ENCODE measurements at regions not wholly inside any gene's neighbourhood (a gene's known extent, or its start where the extent isn't known, plus 50 kb on each side); places are given as distances from the start of the nearest gene placed in this dataset.

DNA sequence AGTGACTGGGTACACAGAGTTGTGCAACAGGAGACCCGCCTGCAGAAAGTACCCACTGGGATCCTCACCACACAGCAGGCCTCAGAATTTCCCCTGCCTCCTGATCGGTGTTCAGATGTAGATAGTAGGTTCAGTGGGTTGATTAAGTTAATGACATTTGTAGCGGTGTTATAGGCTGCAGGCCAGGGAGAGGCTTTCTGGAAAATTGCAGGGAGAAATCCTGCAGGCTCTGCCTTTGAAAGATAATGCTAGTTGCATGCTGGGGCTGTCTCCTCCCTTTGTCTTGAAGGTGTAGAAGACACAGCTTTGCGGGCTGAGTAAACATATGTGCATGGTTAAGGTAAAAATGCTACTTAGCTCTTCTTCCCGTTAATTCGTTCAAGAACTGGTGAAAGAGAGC lies 406.3 kb upstream of the RBFOX1 start:
- no peak for DNase-seq (ENCODE audit: low read depth in 2 of 2)
- TF ChIP-seq, protein P1, sequence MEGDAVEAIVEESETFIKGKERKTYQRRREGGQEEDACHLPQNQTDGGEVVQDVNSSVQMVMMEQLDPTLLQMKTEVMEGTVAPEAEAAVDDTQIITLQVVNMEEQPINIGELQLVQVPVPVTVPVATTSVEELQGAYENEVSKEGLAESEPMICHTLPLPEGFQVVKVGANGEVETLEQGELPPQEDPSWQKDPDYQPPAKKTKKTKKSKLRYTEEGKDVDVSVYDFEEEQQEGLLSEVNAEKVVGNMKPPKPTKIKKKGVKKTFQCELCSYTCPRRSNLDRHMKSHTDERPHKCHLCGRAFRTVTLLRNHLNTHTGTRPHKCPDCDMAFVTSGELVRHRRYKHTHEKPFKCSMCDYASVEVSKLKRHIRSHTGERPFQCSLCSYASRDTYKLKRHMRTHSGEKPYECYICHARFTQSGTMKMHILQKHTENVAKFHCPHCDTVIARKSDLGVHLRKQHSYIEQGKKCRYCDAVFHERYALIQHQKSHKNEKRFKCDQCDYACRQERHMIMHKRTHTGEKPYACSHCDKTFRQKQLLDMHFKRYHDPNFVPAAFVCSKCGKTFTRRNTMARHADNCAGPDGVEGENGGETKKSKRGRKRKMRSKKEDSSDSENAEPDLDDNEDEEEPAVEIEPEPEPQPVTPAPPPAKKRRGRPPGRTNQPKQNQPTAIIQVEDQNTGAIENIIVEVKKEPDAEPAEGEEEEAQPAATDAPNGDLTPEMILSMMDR (IDR thresholded peaks at IDR 0.05; ENCODE audit: low read depth, low read length): no peak
- no peak overlapping the region for H3K4me3 ChIP-seq (replicated peaks in 1 of 2; ENCODE audit: low read depth in 2 of 2, low read length in 2 of 2)

DNA sequence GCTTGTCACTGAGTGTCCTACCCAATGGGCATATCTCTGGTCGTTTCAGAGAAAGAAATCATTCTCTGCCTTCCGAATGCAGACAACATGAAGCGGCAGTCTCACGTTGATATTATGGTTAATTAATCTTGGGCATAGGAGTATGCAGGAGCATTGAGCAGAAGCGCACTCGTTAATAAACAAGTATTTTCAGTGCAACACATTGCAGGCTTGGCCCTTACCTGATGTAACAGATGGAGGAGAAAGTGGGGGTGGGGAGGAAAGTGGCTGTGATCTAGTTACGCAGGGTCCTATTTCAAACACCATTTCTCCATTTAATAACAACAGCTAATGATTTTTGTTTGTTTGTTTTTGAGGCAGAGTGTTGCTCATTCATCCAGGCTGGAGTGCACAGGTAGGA lies 414.0 kb upstream of the RBFOX1 start:
- TF ChIP-seq, protein P1 (IDR thresholded peaks at IDR 0.05; ENCODE audit: low read depth, low read length): no peak
- H3K4me3 ChIP-seq (replicated peaks in 1 of 2; ENCODE audit: low read depth in 2 of 2, low read length in 2 of 2): no peak overlapping the region
- DNase-seq (ENCODE audit: low read depth in 2 of 2): no peak

DNA sequence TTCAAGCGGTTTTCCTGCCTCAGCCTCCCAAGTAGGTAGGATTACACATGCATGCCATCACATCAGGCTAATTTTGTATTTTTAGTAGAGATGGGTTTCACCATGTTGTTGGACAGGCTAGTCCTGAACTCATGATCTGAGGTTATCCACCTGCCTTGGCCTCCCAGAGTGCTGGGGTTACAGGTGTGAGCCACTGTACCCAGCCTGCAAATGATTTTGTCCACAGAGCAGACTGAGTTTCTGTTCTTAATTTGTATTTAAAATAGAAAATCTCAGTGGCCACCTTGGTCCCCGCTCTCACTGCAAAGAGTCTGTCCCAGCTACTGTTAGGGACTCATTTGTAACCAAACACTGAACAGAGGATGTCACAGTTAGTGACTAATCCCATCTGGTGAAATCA lies 415.7 kb upstream of the RBFOX1 start:
- TF ChIP-seq, protein P1 (IDR thresholded peaks at IDR 0.05; ENCODE audit: low read depth, low read length): no peak
- H3K4me3 ChIP-seq (replicated peaks in 1 of 2; ENCODE audit: low read depth in 2 of 2, low read length in 2 of 2): no peak overlapping the region
- DNase-seq (ENCODE audit: low read depth in 2 of 2): no peak

DNA sequence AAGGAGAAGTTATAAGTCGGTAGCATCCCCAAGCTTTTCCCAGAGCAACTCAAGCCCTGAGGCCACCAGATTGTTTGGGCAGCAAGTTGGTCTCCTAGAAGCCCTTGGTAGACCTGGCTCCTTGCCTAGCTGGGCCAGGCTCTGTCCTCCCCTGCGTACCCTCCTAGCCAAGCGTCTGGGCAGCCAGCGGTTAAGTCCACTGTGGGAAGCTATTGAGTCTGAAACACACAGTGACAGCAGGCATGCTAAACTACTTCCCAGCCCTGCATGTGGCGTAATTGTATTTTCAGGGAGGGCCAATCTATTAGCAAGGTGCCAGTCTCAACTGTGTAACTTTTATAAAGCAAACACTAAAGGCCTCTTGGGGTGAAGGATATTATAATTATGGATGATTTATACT lies 419.1 kb upstream of the RBFOX1 start:
- no peak overlapping the region for H3K4me3 ChIP-seq (replicated peaks in 1 of 2; ENCODE audit: low read depth in 2 of 2, low read length in 2 of 2)
- DNase-seq (ENCODE audit: low read depth in 2 of 2): no peak
- TF ChIP-seq, protein P1 (IDR thresholded peaks at IDR 0.05; ENCODE audit: low read depth, low read length): no peak

DNA sequence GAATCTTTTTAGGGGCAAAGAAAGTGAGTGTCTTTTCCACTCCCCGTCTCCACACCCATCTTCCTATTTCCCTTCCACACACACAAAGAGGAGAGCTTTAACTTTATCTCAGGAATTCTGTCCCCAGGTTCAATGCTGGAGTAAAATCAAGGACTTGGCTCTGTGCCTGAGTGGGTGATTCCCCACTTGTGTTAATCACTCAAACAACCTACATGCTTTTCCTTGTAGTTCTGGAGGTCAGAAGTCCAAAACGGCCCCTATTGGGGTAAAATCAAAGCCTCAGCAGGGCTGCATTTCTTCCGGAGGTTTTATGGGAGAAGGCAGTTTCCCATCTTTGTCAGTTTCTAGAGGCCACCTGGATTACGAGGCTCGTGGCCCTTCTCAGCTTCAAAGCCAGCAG lies 422.3 kb upstream of the RBFOX1 start:
- TF ChIP-seq, protein P1 (IDR thresholded peaks at IDR 0.05; ENCODE audit: low read depth, low read length): no peak
- DNase-seq (ENCODE audit: low read depth in 2 of 2): no peak
- H3K4me3 ChIP-seq (replicated peaks in 1 of 2; ENCODE audit: low read depth in 2 of 2, low read length in 2 of 2): no peak overlapping the region

DNA sequence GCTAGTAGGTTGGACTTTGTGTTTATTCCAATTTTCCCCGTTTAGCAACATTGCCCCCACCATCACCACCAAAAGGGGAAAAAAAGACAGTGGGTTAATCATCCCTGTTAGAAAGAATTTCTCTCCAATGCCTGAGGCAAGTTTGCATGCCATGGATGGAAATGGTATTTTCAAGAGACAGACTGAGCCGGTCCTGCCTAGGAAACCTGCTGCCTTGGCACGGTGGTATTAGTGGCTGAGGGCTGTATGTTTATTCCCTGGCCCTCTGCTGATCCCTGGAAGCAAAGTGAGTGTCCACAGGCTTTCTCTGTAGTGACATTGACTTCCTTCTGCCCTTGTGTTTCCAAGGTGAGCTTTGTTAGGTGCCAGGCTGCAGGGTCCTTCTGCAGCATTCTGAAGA lies 427.0 kb upstream of the RBFOX1 start:
- H3K4me3 ChIP-seq (replicated peaks in 1 of 2; ENCODE audit: low read depth in 2 of 2, low read length in 2 of 2): no peak overlapping the region
- no peak for DNase-seq (ENCODE audit: low read depth in 2 of 2)
- TF ChIP-seq, protein P1 (IDR thresholded peaks at IDR 0.05; ENCODE audit: low read depth, low read length): no peak

DNA sequence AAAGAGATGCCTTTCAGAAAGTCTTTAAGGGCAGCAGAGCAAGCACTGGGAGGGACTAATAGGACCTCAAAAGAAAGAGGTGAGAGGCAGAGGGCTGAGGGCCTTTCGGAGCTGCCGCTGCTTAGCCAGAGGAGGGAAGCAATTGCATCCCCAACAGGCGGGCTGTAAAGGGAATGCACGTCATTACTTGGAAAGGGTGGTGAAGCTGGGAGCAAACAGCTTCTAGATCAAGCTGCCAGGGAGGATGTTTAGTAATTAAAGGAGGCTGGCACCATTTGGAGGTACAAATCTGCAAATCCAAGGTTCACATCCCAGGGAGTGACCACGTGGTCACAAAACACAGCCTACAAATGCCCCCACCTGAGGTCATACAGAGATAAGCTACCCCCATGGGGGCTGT lies 429.0 kb upstream of the RBFOX1 start:
- no peak for DNase-seq (ENCODE audit: low read depth in 2 of 2)
- no peak overlapping the region for H3K4me3 ChIP-seq (replicated peaks in 1 of 2; ENCODE audit: low read depth in 2 of 2, low read length in 2 of 2)
- TF ChIP-seq, protein P1 (IDR thresholded peaks at IDR 0.05; ENCODE audit: low read depth, low read length): no peak
